ENCODE measurements at regions not wholly inside any gene's neighbourhood (a gene's known extent, or its start where the extent isn't known, plus 50 kb on each side); places are given as distances from the start of the nearest gene placed in this dataset.

GRCh38 chr1:4452701-4453100, 201.7 kb upstream of the AJAP1 start:
- DNase-seq (ENCODE audit: low read depth) = no peak
- no peak overlapping the region for H3K4me3 ChIP-seq (ENCODE audit: low read depth, low read length)
- TF ChIP-seq CTCF (IDR thresholded peaks at IDR 0.05; ENCODE audit: low read depth, low read length, missing control alignments) = no peak

- no peak for TF ChIP-seq CTCF (IDR thresholded peaks at IDR 0.05; ENCODE audit: low read depth, low read length, missing control alignments)
- H3K4me3 ChIP-seq (ENCODE audit: low read depth, low read length) = no peak overlapping the region
- no peak for DNase-seq (ENCODE audit: low read depth)
Observed at GRCh38 chr1:4460052-4460451, 194.4 kb upstream of the AJAP1 start.

- H3K4me3 ChIP-seq (ENCODE audit: low read depth, low read length) = no peak overlapping the region
- TF ChIP-seq CTCF (IDR thresholded peaks at IDR 0.05; ENCODE audit: low read depth, low read length, missing control alignments) = no peak
- DNase-seq (ENCODE audit: low read depth) = no peak
Observed at GRCh38 chr1:4460651-4461050, 193.8 kb upstream of the AJAP1 start.

GRCh38 chr1:4461726-4462290, 192.6 kb upstream of the AJAP1 start:
- DNase-seq (ENCODE audit: low read depth) = no peak
- TF ChIP-seq CTCF (IDR thresholded peaks at IDR 0.05; ENCODE audit: low read depth, low read length, missing control alignments) = no peak
- no peak overlapping the region for H3K4me3 ChIP-seq (ENCODE audit: low read depth, low read length)

GRCh38 chr1:4462831-4463484, 191.5 kb upstream of the AJAP1 start:
- TF ChIP-seq CTCF (IDR thresholded peaks at IDR 0.05; ENCODE audit: low read depth, low read length, missing control alignments) = no peak
- DNase-seq (ENCODE audit: low read depth) = no peak
- H3K4me3 ChIP-seq (ENCODE audit: low read depth, low read length) = no peak overlapping the region

GRCh38 chr1:4463631-4464030, 190.8 kb upstream of the AJAP1 start:
- DNase-seq (ENCODE audit: low read depth) = no peak
- no peak overlapping the region for H3K4me3 ChIP-seq (ENCODE audit: low read depth, low read length)
- no peak for TF ChIP-seq CTCF (IDR thresholded peaks at IDR 0.05; ENCODE audit: low read depth, low read length, missing control alignments)

- no peak overlapping the region for H3K4me3 ChIP-seq (ENCODE audit: low read depth, low read length)
- no peak for DNase-seq (ENCODE audit: low read depth)
- no peak for TF ChIP-seq CTCF (IDR thresholded peaks at IDR 0.05; ENCODE audit: low read depth, low read length, missing control alignments)
Observed at GRCh38 chr1:4464478-4464877, 189.9 kb upstream of the AJAP1 start.
